Hematopoietic multipotent progenitor cell (in vitro differentiated cells): ENCODE measurements at regions not wholly inside any gene's neighbourhood (a gene's known extent, or its start where the extent isn't known, plus 50 kb on each side); places are given as distances from the start of the nearest gene placed in this dataset.

Source experiments
- DNase-seq, 3 donors: peaks; one replicate each; pipeline ENCODE4 v3.0.0-alpha.2; 2011 to 2015; ENCODE audit warnings: low read depth in 2 of 3, low spot score in 2 of 3

DNA sequence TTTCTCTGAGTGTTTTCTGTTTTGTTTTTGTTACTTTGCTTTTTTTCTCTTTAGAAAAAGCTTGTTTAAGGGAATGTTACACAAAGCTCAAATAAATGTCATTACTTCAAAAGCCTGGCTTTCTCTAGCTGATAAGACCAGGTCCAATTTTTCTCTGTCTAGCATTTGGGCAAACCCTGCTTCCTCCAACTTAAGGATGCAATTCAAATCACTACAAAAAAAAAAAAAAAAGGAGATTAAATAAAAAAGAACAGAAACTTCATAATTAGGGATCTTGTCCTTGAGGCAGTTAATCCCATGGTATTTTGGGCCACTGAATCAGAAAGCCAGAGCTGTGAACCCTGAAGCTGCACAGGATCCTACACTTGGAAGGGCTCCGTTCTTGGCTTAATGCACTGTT, 480.8 kb upstream of the KIRREL3 start:
- no peak for DNase-seq

DNA sequence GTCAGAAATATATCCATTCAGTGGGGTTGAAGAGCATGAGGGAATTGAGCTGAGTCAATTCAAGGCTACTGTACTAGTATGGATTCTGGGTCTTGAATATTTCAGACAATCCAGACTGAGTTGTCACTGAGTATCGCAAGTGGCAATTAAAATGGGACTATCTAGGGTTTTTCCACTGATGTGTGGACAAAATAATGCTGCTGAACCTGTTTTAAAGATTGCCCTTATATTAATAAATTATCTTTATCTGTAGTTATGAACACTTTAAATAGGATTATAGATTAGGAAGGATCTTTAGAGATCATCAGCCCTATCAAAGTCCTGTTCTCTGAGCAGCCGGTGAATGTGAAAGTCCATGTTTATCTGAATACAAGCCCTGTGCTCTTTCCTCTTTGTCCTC, 478.3 kb upstream of the KIRREL3 start:
- DNase-seq: no peak

DNA sequence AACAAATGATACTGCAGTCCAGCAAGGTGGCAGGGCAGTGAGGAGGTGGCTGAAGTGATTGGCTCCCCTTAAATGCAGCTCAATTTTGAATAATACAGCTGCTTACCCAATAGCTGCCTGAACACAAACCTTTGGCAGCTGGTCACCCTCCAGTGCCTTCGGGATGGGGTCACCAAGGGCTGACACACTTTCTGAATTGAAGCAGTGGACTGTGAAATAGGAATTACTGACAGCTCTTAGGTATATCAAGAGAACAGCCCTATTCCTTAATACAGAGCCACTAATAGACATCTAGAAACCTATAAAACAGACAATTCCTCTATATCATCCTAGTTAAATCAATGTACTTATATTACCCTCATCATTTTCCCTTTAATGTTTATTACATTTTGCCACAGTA, 474.2 kb upstream of the KIRREL3 start:
- no peak for DNase-seq

DNA sequence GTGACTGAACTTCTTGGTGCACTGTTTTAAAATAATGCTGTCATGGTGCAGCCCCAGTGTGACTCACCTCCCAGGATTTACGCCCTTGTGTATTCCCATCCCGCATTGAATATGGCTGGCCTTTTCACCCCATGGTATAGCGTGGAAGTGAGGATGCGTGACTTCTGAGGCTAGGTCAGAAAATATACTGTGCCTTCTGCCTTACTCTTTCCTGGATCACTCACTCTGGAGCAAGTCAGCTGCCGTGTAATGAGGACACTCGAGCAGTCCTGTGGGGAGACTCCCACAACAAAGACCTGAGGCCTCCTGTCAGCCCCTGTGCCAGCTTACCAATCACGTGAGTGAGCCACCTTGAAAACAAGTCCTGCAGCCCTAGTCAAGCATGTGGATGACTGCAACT, 471.9 kb upstream of the KIRREL3 start:
- no peak for DNase-seq

DNA sequence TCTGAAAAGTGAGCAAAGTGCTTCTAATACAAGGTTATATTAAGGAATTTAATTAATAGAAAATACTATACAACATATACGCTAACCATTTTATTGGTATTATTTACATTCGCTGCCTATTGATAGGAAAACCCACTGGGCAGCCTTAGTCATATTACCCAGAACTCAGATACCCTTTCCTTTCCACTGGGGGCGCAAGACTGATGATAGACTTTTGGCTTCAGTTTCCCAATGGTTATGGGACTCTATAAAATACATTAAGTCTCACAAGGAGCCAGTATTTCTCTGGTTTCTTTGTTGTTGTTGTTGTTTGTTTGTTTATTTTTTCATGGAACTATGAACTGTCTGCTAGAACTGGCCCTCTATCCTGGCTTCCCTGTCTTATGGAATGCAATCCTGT, 471.1 kb upstream of the KIRREL3 start:
- DNase-seq: no peak

DNA sequence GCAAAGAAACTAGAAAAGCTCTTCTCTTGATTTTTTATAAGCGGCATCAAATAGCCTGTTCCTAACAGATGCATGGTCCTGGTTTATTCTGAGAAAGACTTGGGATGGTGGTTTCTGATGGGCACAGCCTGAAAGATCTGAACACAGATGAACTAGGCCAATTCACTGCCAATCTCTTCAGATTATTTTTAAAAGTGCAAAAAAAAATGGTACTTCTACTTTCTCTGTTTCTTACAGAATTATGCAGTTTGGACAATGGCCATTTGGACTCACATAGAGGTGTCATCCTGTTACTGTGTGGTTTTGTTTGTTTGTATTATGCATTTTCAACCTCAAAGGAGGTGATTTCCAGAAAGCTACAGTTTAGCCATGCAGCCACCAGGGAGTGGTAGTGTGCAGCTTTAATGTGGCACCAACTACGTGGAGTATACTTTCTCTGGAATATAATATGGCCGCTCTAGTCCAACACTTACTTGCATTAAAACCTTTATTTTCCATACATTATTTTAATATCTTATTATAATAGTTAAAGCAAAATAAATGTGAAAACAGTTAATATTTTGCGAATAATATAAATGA, 469.8 kb upstream of the KIRREL3 start:
- DNase-seq: peak in 2 of 3 donors; percentile 36 to 68

DNA sequence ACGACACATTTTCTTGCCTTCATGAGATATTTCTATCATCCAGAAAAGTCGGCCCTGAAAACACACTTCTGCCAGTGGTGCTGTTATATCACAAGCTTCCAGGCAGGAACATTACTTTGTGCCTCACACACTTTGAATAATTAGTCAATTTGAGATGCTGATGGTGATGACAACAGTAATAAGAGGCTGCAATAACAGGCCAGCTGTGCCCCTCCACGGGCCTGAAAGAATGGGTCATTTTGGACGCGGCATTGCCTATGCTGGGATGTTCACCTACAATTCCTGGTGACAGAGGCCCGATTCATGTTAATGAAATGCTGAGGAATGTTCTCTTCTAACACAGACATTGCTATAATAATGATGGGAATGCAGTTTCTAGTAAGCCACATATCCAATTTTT, 463.8 kb upstream of the KIRREL3 start:
- no peak for DNase-seq

DNA sequence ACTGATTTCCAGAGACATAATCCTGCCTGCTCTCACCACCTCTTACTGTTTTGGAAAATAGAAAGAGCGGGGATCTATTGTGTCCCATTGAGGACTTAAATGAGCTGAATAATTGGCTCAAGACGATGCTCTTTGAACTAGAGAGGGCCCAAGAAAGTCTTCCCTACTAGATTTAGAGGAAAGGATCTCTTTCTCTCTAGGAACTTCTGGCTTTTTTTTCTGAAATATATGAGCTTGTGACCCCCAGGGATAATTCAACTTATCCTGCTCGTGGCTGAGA, 461.4 kb upstream of the KIRREL3 start:
- no peak for DNase-seq

DNA sequence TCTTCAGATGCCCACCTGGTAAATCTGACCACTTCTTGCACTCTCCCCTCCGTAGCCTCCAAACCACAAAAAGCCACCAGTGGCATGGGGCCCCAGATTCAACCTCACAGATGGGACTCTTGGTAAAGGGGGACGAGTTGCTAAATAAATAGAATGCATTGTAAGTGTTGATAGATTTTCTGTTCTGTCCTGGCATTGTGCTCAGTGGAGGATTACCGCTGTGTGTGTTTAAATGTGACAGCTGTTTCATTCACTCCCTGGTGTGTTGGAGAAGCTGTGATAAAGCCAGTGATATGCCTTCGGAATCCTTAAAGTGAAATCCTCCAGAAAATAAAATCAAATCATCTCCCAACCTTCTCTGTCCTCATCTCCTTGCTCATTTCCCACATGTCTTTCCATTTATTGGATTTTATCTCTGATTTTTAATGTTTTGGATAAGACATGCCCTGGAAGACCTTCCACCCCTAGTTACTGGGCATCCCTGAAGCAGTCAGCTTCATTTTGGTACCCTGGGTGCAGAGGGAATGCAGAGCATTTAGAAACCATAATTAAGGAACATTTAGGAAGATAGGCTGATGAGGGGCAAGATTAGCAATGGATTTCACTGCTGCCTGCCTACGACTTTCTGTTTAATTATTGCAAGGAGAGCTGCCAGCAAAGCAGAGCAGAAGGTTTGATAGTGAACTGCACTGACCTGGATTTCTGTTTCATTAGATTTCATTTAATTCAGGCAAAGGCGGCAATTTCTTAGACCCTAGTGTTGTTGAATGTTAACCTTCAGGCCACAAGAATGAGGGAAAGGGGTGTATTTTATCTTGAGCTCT, 460.9 kb upstream of the KIRREL3 start:
- no peak for DNase-seq

DNA sequence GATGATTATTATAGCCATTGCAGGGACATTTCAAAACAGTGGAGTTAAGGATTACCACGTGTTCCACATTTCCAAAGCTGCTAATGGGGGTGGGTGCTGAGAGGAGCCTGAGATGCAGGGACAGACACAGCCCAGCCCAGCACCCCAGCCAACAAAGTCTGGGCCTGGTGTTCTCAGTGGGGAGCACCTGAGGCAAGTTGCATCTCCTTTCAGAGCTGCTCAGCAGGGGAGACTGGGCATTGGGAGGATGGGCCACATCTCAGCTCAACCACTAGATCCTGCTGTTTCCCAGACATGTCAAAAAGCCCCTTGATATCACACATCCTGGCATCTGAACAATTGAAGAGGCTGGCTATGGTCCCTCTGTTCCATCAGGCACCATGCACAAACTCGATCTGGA, 458.0 kb upstream of the KIRREL3 start:
- no peak for DNase-seq

DNA sequence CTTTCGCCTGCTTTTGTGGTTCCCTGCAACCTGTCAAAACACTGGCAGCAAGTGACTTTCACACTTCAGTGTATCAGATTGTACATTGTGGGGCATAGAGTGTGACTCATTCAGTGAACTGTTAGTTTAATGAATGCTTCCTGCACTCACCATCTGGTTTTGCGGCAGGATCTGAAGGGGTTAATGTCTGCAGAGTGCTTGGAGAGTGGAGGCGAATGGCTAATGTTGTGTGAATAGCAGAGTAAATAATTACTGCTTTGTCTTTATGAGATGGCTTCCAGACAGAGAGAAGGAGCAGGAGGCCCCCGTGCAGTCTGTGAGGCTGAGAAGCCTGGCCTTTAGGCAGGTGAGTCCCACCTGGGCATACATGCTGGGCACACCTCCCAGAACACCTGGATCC, 454.3 kb upstream of the KIRREL3 start:
- DNase-seq: no peak

DNA sequence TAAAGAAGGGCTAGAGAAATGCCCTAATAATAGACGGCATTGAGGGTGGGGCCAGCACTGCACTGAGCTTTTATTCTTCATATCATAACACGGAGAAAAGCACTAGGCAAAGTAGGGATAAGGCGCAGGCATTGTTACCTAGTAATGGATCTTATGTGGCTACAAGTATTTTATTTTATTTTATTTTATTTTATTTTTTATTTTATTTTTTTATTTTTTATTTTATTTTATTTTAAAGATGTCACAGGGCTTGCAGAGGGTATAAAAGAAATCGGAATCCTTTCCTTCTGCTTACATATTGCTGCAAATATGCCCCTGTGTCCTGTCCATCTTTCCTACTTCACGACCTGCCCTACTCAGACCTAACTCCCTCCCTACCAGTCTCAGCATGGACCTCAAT, 452.0 kb upstream of the KIRREL3 start:
- DNase-seq: no peak

DNA sequence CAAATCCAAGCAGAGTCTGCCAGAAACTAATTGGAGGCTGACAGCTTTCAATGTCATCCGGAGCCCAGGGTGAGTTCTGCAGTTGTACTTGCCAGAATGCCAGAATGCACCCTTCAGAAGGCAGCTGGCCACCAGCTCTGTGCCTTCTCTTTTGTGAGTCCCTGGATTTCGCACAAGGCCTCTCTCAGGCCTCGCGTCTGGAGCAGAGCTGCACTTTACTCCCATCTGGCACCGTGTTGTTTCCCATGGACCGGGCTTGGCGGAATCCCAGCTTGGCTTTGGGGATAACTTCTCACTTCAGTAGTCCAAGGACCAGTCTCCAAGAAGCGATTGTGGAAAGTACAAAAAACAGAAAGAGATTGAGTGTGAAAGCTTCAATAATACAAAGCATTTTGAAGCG, 451.3 kb upstream of the KIRREL3 start:
- no peak for DNase-seq

DNA sequence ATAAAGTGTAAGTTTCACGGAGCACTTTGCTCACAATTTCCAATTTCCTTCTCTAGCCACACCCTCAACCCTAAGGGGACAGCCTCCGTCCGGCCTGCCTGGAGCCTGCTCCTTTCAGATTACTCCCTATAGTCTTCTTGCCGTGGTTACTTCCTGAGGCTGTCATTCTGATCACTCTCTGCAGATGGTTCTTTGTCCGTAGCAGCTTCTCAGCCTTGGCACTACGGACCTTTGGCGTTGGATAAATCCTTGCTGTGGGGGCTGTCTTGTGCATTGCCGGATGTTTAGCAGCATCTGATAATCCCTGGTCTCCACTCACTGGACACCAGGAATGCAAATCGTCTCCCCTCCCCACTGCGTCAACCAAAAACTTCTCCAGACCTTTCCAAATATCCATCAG, 447.5 kb upstream of the KIRREL3 start:
- no peak for DNase-seq

DNA sequence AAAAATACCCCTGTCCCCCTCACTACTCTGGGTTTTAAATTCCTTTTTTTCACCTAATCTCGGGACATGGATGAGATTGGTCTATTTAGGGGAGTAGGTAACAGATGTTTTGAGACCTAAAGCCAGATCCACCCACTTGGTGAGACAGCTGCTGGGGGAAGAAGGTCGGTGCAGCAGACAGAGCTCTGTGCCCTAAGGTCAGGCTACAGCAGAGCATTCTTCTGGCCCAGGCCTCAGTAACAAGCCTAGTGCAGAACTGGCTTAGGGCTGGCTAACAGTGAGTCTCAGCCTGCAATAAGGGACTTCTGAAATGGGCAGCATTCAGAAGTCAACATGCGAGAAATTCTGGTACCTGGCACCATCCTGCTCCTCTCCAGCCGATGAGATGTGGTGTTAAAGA, 444.9 kb upstream of the KIRREL3 start:
- no peak for DNase-seq

DNA sequence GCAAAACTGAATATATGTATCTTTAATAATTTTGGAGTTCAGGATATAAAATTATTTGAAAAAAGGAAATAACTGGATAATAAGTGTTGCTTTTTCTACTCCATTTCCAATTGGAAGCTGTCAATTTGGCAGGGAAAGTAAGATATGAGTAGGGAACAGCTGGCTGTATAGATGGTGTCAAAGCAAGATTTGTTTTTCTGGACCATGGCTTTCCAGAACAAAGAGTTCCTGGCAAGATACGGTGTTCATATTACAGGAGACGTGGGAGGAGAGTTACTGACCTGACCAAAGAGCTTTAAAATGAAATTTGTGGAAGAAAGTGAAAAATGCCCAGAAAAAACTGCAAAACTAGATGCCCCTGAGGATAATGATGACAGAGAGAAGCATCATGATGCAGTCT, 442.7 kb upstream of the KIRREL3 start:
- no peak for DNase-seq

DNA sequence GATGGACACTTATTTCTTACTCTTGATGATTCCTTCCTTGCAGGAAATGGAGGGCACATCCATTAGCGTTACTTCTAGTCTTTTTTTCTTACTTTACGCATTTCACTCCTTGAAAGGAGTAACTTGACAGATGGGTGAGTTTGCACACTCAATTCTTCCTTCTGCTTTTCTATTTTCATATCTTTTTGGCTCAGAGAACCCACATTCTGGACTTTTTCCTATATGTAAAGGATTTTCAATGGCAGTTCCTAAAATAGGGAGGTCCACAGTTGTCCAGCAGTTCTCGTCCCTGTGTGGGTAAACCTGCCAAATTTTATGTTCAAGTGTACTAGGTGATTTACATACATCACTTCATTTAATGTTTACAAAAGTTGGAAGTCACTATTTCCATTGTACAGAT, 440.0 kb upstream of the KIRREL3 start:
- no peak for DNase-seq

DNA sequence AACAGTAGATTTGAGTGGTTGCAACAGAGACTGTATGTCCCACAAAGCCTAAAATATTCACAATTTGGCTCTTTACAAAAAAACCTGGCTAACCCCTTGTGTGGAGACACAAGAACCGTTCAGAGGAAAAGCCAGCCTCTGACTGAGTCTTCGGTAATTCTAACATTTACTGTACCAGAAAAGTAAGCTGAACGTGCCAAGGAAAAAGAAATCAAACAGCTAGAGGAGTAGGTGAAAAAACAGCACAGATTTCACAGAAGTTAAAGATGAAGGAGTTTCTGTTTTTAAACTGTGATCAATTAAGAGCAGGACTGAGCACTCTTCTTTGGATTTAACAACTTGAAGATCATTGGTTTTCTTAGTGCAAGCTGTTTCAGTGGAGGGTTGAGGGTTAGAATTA, 424.7 kb upstream of the KIRREL3 start:
- no peak for DNase-seq

DNA sequence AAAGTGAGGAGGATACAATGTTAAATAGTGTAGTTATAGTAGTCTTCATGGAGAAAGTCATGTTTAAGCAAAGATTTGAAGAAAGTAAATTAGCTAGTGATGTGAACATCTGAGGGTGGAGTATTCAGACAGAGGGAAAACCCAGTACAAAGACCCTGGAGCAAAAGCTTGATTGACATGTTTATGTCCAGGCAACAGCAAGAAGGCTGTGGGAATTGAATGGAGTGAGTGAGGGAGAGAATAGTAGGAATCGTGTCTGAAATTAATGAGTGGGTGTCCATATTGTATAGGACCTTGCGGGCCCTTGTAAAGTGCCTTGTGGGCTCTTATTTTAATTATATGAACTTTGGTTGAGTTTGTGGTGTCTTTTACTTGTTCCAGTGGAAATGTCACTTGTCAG, 424.1 kb upstream of the KIRREL3 start:
- no peak for DNase-seq

DNA sequence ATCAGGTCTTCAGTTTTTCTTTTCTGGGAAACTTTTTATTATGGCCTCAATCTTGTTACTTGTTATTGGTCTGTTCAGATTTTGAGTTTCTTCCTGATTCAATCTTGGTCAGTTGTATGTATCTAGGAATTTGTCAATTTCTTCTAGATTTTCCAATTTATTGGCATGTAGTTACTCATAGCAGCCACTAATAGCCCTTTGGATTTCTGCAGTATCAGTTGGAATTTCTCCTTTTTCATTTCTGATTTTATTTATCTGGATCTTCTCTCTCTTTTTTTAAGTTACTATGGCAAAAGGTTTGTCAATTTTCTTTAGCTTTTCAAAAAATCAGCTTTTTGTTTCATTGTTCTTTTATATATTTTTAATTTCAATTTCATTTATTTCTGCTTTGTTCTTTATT, 419.6 kb upstream of the KIRREL3 start:
- no peak for DNase-seq

DNA sequence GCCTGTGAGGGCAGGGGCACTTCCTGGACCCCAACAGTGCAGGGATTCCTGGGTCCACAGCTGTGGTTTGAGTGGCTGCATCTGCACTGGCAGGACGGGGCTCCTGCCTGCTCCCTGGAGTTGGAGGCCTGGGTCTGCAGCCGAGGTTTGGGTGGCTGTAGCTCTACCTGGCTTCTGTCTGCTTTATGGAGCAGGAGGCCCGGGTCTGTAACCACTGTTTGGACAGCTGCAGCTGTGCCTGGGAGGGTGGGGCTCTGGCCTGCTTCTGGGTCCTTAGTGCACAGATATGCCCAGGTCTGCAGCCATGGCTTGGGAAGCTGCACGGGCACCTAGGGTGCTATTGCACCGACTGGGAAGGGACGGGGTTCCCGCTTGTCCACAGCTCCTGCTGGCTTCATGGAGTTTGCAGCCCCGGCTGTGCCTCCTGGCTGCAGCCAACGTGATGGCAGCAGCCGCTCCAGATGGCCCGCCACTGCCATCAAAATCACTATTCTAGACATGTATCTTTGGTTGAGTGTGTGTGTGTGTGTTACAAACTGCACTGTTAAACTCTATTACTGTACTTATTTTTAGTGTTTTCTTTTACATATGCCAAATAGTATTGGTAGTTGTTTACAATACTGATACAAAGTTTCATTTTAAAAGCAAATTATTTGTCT, 412.3 kb upstream of the KIRREL3 start:
- no peak for DNase-seq

DNA sequence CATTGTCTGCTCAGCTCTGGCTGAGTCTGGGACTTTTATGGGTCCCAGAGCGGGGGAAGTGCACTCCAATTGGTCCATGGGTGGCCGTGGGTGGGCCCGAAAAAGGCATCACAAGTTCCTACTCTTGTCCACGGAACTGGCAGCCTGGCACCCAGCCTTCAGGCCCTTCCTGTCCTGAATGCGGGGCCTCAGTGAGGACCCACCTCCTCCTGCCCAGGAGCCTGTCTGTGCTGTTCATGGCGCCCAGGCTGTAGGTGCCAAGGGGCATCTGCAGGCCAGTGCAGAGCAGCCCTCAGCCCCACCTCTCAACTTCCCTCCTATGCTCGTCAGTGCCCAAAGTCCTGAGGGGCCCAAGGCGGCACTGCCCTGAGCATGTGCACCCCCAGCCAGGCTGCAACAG, 411.7 kb upstream of the KIRREL3 start:
- no peak for DNase-seq

DNA sequence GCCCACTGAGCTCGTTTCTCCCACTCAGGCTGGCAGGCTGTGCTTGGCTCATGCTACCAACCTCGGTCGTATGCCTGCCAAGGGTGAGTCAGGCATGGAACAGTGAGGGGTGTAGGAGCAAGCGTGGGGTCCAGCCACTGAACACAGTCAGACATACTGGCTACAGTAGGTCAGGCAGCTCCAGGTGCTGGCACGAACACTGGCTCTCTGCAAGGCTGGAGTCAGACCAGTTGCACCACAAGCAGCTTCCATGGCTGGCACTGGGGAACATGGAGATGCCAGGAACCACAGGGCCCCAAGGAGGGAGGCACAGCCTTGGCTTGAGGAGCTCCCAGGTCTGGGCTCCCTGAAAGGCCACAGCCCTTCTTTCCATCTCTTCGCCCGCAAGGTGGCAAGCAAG, 410.7 kb upstream of the KIRREL3 start:
- DNase-seq: no peak
